CD4-positive, alpha-beta T cell (primary cell): ENCODE measurements at regions not wholly inside any gene's neighbourhood (a gene's known extent, or its start where the extent isn't known, plus 50 kb on each side); places are given as distances from the start of the nearest gene placed in this dataset.

ENCODE experiments used
- ATAC-seq: fragments of 200-7000 bp; cut with Tn5 transposase; one replicate; pipeline ENCODE4 v1.10.0; 2022; ENCODE audit warnings: mild to moderate bottlenecking; ENCODE audit not compliant: poor library complexity
- CTCF ChIA-PET: fragments of 350-600 bp; sonication (Branson Sonifier 250); formaldehyde crosslinking; loops from one replicate; lab custom pipeline; 2021; ENCODE audit warnings: antibody characterized with exemption, inconsistent platforms; lab: Charles Lee
- POLR2A ChIA-PET: fragments of 350-600 bp; sonication (Branson Sonifier 250); formaldehyde crosslinking; loops from one replicate; lab custom pipeline; 2021; ENCODE audit warnings: antibody characterized with exemption, inconsistent platforms; lab: Charles Lee
- DNase-seq, 14 experiments: peaks; one replicate each; pipeline ENCODE4 v3.0.0-alpha.2; 2013 to 2020; ENCODE audit warnings: mixed read lengths in 2 of 14
- H3K27ac ChIP-seq, 2 donors: one replicate each; pipeline versions ENCODE4 v1.5.1 to v1.7.0; 2013; ENCODE audit warnings: low read length in 2 of 2, low read depth in 1 of 2, mild to moderate bottlenecking in 1 of 2
- H3K27me3 ChIP-seq, 2 experiments: 1 replicate in 1 of 2; 2 replicates in 1 of 2; pipeline versions ENCODE4 v1.6.1 to v1.7.0; 2013; ENCODE audit warnings: low read length in 2 of 2, control low read depth in 1 of 2, mild to moderate bottlenecking in 1 of 2, moderate library complexity in 1 of 2; ENCODE audit not compliant: insufficient read depth in 2 of 2, control insufficient read depth in 1 of 2
- H3K36me3 ChIP-seq: one replicate; pipeline ENCODE4 v1.6.1; 2013; ENCODE audit warnings: low read length, control low read depth; ENCODE audit not compliant: insufficient read depth
- H3K4me1 ChIP-seq: one replicate; pipeline ENCODE4 v1.6.1; 2013; ENCODE audit warnings: low read length, control low read depth; ENCODE audit not compliant: insufficient read depth
- H3K4me3 ChIP-seq: one replicate; pipeline ENCODE4 v1.5.1; 2013; ENCODE audit warnings: mild to moderate bottlenecking, low read length, moderate library complexity
- H3K9me3 ChIP-seq, 2 experiments: 1 replicate in 1 of 2; 2 replicates in 1 of 2; pipeline versions ENCODE4 v1.6.1 to v1.7.0; 2013; ENCODE audit warnings: low read length in 2 of 2, mild to moderate bottlenecking in 2 of 2, control low read depth in 1 of 2, moderate library complexity in 1 of 2; ENCODE audit not compliant: control insufficient read depth in 1 of 2, insufficient read depth in 1 of 2
- H3K27ac Mint-ChIP-seq: one replicate; pipeline ENCODE4 v1.8.0; 2020; ENCODE audit warnings: mixed read lengths
- H3K27me3 Mint-ChIP-seq: one replicate; pipeline ENCODE4 v1.8.0; 2021; ENCODE audit warnings: mixed read lengths
- H3K36me3 Mint-ChIP-seq: one replicate; pipeline ENCODE4 v1.8.0; 2021; ENCODE audit warnings: low read depth, mixed read lengths
- H3K4me1 Mint-ChIP-seq: one replicate; pipeline ENCODE4 v1.8.0; 2021; ENCODE audit warnings: low read depth, mixed read lengths
- H3K4me3 Mint-ChIP-seq: one replicate; pipeline ENCODE4 v1.8.0; 2020; ENCODE audit warnings: mild to moderate bottlenecking, mixed read lengths
- H3K9me3 Mint-ChIP-seq: one replicate; pipeline ENCODE4 v1.8.0; 2020; ENCODE audit warnings: mixed read lengths
- CTCF ChIP-seq: fragments of 200-600 bp; IDR thresholded peaks from one replicate; pipeline ENCODE4 v1.8.0; 2022; ENCODE audit warnings: antibody characterized with exemption, mild to moderate bottlenecking
- intact Hi-C, 2 experiments: fragments of 100-400 bp; cut with DNase I in 1 of 2; cut with micrococcal nuclease in 1 of 2; formaldehyde crosslinking; loops; one replicate each; pipeline versions ENCODE4 v1.15.1 to v1.9.0; 2023 to 2025; cut with DNase I, micrococcal nuclease

GRCh38 chr4:64784125-64784524, 374.9 kb upstream of the TECRL start:
- H3K27ac Mint-ChIP-seq, result no peak overlapping the region
- ATAC-seq, result no peak
- POLR2A ChIA-PET, result no interaction called here

GRCh38 chr4:64781737-64782326, 372.6 kb upstream of the TECRL start:
- intact Hi-C loops, result no loop called here

More at GRCh38 chr4:64784125-64784524, 374.9 kb upstream of the TECRL start:
- TF ChIP-seq CTCF, result no peak
- no peak for DNase-seq
- no peak overlapping the region for H3K4me3 Mint-ChIP-seq
- intact Hi-C loops, result no loop called here
- H3K27me3 Mint-ChIP-seq, result no peaks in the 10 kb centered on the region
- Histone ChIP-seq H3K27ac (no peak overlapping the region), H3K4me3 (no peak overlapping the region), H3K27me3 (no peaks in the 10 kb centered on the region), H3K4me1 (no peaks in the 10 kb centered on the region), H3K9me3 (no peaks in the 10 kb centered on the region), H3K36me3 (no peaks in the 10 kb centered on the region)
- no peaks in the 10 kb centered on the region for H3K9me3 Mint-ChIP-seq
- no peaks in the 10 kb centered on the region for H3K36me3 Mint-ChIP-seq
- H3K4me1 Mint-ChIP-seq, result no peaks in the 10 kb centered on the region
- CTCF ChIA-PET, result no interaction called here

GRCh38 chr4:64780664-64781063, 371.4 kb upstream of the TECRL start:
- no peaks in the 10 kb centered on the region for H3K27me3 Mint-ChIP-seq
- CTCF ChIA-PET, result no interaction called here

More at GRCh38 chr4:64781737-64782326, 372.6 kb upstream of the TECRL start:
- Mint-ChIP-seq H3K36me3 (no peaks in the 10 kb centered on the region), H3K9me3 (no peaks in the 10 kb centered on the region), H3K4me3 (no peak overlapping the region), H3K27me3 (no peaks in the 10 kb centered on the region), H3K4me1 (no peaks in the 10 kb centered on the region), H3K27ac (no peak overlapping the region)
- Histone ChIP-seq H3K27ac (no peak overlapping the region), H3K4me1 (no peaks in the 10 kb centered on the region), H3K36me3 (no peaks in the 10 kb centered on the region), H3K9me3 (no peaks in the 10 kb centered on the region), H3K27me3 (no peaks in the 10 kb centered on the region), H3K4me3 (no peak overlapping the region)
- ChIA-PET POLR2A (no interaction called here), CTCF (no interaction called here)
- peak; percentile 17 for TF ChIP-seq CTCF
- no peak for ATAC-seq
- DNase-seq, result no peak

More at GRCh38 chr4:64780664-64781063, 371.4 kb upstream of the TECRL start:
- no peaks in the 10 kb centered on the region for H3K27me3 ChIP-seq
- no peaks in the 10 kb centered on the region for H3K36me3 ChIP-seq
- Mint-ChIP-seq H3K9me3 (no peaks in the 10 kb centered on the region), H3K4me1 (no peaks in the 10 kb centered on the region), H3K36me3 (no peaks in the 10 kb centered on the region), H3K27ac (no peak overlapping the region), H3K4me3 (no peak overlapping the region)
- no peak overlapping the region for H3K4me3 ChIP-seq
- no peak for TF ChIP-seq CTCF
- intact Hi-C loops, result no loop called here
- H3K27ac ChIP-seq, result no peak overlapping the region
- H3K4me1 ChIP-seq, result no peaks in the 10 kb centered on the region
- POLR2A ChIA-PET, result no interaction called here
- DNase-seq (no peak), ATAC-seq (no peak)
- no peaks in the 10 kb centered on the region for H3K9me3 ChIP-seq
